Non-pigmented ciliary epithelial cell (primary cell): ENCODE measurements at regions not wholly inside any gene's neighbourhood (a gene's known extent, or its start where the extent isn't known, plus 50 kb on each side); places are given as distances from the start of the nearest gene placed in this dataset.
"Not testable (repeated sequence)": the region's sequence is repeated elsewhere in the genome, so short reads cannot be mapped to it uniquely, and the experiment has no call there.

ENCODE experiments used
- DNase-seq: peaks from one replicate; pipeline ENCODE4 v3.0.0-alpha.2; 2010; ENCODE audit warnings: low read depth

GRCh38 chr5:131107128-131107527 is 57.9 kb downstream of the HINT1 start:
- DNase-seq, result no peak

GRCh38 chr5:131104169-131104808 is 60.8 kb downstream of the HINT1 start:
- DNase-seq, result no peak

- DNase-seq, result no peak
These were observed 68.0 kb downstream of the HINT1 start for GRCh38 chr5:131096774-131097710.

GRCh38 chr5:131095561-131095960 is 69.5 kb downstream of the HINT1 start:
- not testable (repeated sequence) for DNase-seq

- no peak for DNase-seq
These were observed 80.6 kb downstream of the HINT1 start for GRCh38 chr5:131084436-131084835.

- DNase-seq, result no peak
These were observed 83.1 kb downstream of the HINT1 start for GRCh38 chr5:131081913-131082488.

GRCh38 chr5:131081374-131081773 is 83.7 kb downstream of the HINT1 start:
- DNase-seq, result no peak

- DNase-seq, result no peak
These were observed 85.8 kb downstream of the HINT1 start for GRCh38 chr5:131079232-131079631.

- DNase-seq, result no peak
These were observed 96.0 kb downstream of the HINT1 start for GRCh38 chr5:131068893-131069643.

GRCh38 chr5:131068076-131068475 is 97.0 kb downstream of the HINT1 start:
- DNase-seq, result no peak

- DNase-seq, result no peak
These were observed 97.4 kb downstream of the HINT1 start for GRCh38 chr5:131067636-131068035.

- no peak for DNase-seq
These were observed 100.2 kb downstream of the HINT1 start for GRCh38 chr5:131064669-131065371.

GRCh38 chr5:131042021-131042789 is 122.9 kb downstream of the HINT1 start:
- no peak for DNase-seq

GRCh38 chr5:131023498-131023865 is 141.6 kb downstream of the HINT1 start:
- DNase-seq, result no peak

GRCh38 chr5:131022811-131023497 is 142.1 kb downstream of the HINT1 start:
- DNase-seq, result no peak

GRCh38 chr5:131021646-131022045 is 143.4 kb downstream of the HINT1 start:
- no peak for DNase-seq

- no peak for DNase-seq
These were observed 145.3 kb downstream of the HINT1 start for GRCh38 chr5:131019601-131020315.

- no peak for DNase-seq
These were observed 145.9 kb downstream of the HINT1 start for GRCh38 chr5:131019111-131019510.

- no peak for DNase-seq
These were observed 156.7 kb downstream of the HINT1 start for GRCh38 chr5:131008329-131008728.
